Suppressor macrophage treated with lipopolysaccharide for 1 hour (primary cell): ENCODE measurements at regions not wholly inside any gene's neighbourhood (a gene's known extent, or its start where the extent isn't known, plus 50 kb on each side); places are given as distances from the start of the nearest gene placed in this dataset.

Experiments
- DNase-seq, 3 donors: peaks; one replicate each; pipeline ENCODE4 v3.0.0-alpha.2; 2020 to 2022

DNA sequence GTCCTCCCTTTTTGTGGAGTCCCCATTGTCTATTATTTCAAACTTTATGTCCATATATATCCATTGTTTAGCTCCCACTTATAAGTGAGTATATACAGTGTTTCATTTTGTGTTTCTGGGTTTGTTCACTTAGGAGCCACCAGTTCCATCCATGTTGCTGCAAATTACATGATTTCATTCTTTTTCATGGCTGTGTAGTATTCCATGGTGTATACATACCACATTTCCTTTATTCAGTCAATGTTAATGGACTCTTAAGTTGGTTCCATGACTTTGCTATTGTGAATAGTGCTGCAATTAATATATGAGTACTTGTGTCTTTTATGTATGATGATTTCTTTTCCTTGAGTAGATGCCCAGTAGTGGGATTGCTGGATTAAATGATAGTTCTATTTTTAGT, 329.1 kb downstream of the AR start:
- no peak for DNase-seq

DNA sequence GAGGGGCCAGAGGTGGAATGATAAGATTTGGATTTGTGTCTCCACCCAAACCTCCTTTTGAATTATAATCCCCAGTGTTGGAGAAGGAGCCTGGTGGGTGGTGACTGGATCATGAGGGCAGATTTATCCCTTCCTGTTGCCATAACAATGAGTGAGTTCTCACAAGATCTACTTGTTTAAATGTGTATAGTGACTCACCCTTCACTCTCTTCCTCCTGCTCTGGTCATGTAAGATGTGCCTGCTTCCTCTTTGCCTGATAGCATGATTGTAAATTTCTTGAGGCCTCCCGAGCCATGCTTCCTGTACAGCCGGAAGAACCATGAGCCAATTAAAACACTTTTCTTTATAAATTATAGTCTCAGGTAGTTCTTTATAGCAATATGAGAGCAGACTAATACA, 348.6 kb downstream of the AR start:
- peak; percentile 18 to 53 (median 45) for DNase-seq

DNA sequence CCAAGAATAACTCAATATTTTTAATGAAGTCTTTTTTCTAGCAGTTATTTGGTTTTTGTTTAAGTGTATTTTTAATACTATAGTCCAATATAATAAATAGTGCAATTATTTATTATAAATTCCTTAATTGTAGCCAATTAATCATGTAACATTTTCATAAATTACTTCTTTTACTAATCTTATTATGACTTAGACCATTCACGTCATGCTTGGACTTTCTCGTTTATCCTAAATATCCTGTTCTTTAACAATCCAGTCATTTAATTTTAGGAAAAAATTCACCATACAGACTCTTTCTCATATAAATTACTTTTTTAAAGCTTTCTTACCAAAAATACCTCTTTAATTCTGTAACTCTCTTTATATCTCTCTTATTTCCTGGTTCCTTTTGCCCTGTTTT, 350.1 kb downstream of the AR start:
- no peak for DNase-seq

DNA sequence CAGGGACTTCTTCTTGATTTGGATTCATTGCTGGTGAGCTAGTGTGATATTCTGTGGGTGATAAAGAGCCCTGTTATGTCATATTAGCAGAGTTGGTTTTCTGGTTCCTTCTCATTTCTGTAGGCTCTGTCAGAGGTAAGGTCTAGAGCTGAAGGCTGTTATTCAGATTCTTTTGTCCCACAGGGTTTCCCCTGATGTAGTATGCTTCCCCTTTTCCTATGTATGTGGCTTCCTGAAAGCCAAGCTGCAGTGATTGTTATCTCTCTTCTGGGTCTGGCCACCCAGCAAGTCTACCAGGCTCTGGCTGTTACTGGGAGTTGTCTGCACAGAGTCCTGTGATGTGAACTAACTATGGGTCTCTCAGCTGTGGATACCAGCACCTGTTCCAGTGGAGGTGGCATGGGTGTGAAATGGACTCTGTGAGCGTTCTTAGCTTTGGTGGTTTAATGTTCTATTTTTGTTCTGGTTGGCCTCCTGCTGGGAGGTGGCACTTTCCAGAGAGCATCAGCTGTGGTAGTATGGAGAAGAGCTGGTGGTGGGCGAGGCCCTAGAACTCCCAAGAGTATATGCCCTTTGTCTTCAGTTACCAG, 373.7 kb downstream of the AR start:
- DNase-seq: peak; percentile 54 to 63 (median 60)

DNA sequence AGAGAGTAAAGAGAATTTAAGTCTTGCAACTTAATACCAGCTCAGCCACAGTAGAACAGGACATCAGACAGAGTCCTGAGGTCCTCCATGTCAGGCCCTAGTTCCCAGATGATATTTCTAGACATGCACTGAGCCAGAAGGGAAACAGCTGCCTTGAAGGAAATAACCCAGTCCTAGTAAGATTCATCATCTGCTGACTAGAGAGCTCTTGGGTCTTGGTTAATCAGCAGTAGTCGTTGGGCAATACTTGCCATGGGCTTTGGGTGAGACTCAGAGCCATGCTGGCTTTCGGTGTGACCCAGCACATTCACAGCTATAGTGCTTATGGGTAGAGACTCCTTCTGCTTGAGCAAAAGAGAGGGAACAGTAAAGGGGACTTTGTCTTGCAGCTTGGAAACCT, 379.1 kb downstream of the AR start:
- peak; percentile 65 to 74 (median 68) for DNase-seq

DNA sequence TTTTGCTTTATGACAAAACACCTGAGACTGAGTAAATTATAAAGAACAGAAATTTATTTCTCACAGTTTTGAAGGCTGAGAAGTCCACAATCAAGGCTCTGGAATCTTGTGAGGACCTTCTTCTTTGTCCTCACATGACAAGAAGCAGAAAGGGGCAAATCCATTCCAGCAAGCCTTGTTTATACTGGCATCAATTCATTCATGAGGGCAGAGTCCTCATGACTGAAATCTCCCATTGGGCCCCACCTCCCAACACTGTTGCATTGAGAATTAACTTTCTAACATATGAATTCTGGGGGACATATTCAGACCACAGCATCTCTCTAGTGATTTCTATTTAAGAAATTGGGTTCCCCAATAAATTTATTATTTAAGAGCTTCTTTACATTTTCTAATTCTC, 395.4 kb downstream of the AR start:
- no peak for DNase-seq

DNA sequence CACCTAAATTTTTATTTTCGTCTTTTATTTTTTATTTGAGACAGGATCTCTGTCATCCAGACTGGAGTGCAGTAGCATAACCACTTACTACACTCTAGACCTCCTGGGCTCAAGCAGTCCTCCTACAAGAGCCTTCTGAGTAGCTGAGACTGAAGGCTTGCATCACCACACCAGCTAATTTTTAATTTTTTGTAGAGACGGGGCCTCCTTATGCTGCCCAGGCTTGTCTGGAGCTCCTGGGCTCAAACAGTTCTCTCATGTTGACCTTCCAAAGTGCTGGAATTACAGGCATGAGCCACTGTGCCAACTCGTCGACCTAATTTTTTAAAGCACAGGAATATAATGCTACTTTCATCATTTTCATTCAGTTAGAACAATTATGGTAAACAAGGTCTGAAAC, 405.4 kb downstream of the AR start:
- no peak for DNase-seq

DNA sequence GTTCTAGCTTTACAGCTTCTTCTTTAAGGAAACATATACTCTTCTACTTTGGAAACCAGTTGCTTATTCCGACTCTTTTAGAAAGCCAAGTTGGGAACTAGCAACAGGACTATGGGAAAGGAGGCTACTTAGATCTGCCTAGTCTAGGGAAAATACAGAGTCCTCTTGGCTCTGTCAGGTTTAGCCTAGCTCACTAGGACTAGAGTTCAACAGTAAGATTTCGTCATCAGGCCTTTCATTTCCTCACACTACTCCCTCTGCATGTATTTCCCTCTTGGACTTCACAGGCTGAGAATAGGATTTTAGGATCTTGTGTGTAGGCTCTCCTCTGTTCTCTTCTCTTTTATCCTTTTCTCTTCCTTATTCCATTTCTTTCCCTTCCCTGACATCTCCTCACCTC, 409.8 kb downstream of the AR start:
- DNase-seq: peak in 2 of 3 donors; percentile 5 to 23

DNA sequence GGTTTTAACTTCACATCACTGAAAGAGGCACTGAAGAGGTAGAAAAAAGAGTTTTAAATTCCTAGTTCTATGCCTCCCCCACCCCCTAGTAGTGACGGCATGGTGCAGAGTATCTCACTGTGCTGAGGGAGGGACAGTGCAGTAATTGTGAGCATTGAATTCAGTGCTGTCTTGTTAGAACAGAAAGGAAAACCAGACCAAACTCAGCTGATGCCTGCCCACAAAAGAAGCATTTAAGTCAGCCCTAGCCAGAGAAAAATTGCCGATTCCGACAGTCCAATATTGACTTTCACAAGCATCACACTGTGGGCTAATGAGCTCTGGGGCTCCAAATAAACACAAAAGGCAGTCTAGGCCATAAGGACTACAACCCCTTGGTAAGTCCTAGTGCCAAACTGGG, 417.7 kb downstream of the AR start:
- no peak for DNase-seq
